NCI-H146 treated with DMSO at 0.1 percent for 48 hours (cell line): ENCODE measurements at regions not wholly inside any gene's neighbourhood (a gene's known extent, or its start where the extent isn't known, plus 50 kb on each side); places are given as distances from the start of the nearest gene placed in this dataset.
"Not testable (repeated sequence)": the region's sequence is repeated elsewhere in the genome, so short reads cannot be mapped to it uniquely, and the experiment has no call there.

Source experiments
- DNase-seq: peaks from one replicate; lab custom pipeline; 2025; ENCODE audit not compliant: unreplicated experiment; lab: John Stamatoyannopoulos, UW

- peak; percentile 4 for DNase-seq
Measured at GRCh38 chr5:92734211-92734940, 846.6 kb downstream of the NR2F1-AS1 start.

GRCh38 chr5:92730486-92730885, 850.5 kb downstream of the NR2F1-AS1 start:
- no peak for DNase-seq

GRCh38 chr5:92729088-92729487, 851.9 kb downstream of the NR2F1-AS1 start:
- no peak for DNase-seq

GRCh38 chr5:92715946-92716520, 865.0 kb downstream of the NR2F1-AS1 start:
- no peak for DNase-seq

- no peak for DNase-seq
Measured at GRCh38 chr5:92713826-92714225, 867.2 kb downstream of the NR2F1-AS1 start.

GRCh38 chr5:92713335-92713743, 867.7 kb downstream of the NR2F1-AS1 start:
- no peak for DNase-seq

- no peak for DNase-seq
Measured at GRCh38 chr5:92711956-92712355, 869.1 kb downstream of the NR2F1-AS1 start.

- no peak for DNase-seq
Measured at GRCh38 chr5:92704590-92704989, 876.4 kb downstream of the NR2F1-AS1 start.

GRCh38 chr5:92703976-92704375, 877.0 kb downstream of the NR2F1-AS1 start:
- no peak for DNase-seq

- no peak for DNase-seq
Measured at GRCh38 chr5:92695123-92696003, 885.7 kb downstream of the NR2F1-AS1 start.

GRCh38 chr5:92694067-92694466, 887.0 kb downstream of the NR2F1-AS1 start:
- DNase-seq: no peak

GRCh38 chr5:92691955-92692354, 889.1 kb downstream of the NR2F1-AS1 start:
- DNase-seq: not testable (repeated sequence)

GRCh38 chr5:92687821-92688722, 892.9 kb downstream of the NR2F1-AS1 start:
- DNase-seq: peak; percentile 13

GRCh38 chr5:92678640-92679039, 902.4 kb downstream of the NR2F1-AS1 start:
- no peak for DNase-seq

- no peak for DNase-seq
Measured at GRCh38 chr5:92676215-92677165, 904.5 kb downstream of the NR2F1-AS1 start.

- peak; percentile 95 for DNase-seq
Measured at GRCh38 chr5:92674321-92674720, 906.7 kb downstream of the NR2F1-AS1 start.

- no peak for DNase-seq
Measured at GRCh38 chr5:92665506-92665905, 915.5 kb downstream of the NR2F1-AS1 start.

- no peak for DNase-seq
Measured at GRCh38 chr5:92662741-92663140, 918.3 kb downstream of the NR2F1-AS1 start.

GRCh38 chr5:92659246-92659645, 921.8 kb downstream of the NR2F1-AS1 start:
- DNase-seq: no peak

GRCh38 chr5:92654601-92655000, 926.4 kb downstream of the NR2F1-AS1 start:
- not testable (repeated sequence) for DNase-seq
